ENCODE measurements at regions not wholly inside any gene's neighbourhood (a gene's known extent, or its start where the extent isn't known, plus 50 kb on each side); places are given as distances from the start of the nearest gene placed in this dataset.
A peak's percentile ranks its signal among the peaks of the same experiment; 100 is the strongest.

DNA sequence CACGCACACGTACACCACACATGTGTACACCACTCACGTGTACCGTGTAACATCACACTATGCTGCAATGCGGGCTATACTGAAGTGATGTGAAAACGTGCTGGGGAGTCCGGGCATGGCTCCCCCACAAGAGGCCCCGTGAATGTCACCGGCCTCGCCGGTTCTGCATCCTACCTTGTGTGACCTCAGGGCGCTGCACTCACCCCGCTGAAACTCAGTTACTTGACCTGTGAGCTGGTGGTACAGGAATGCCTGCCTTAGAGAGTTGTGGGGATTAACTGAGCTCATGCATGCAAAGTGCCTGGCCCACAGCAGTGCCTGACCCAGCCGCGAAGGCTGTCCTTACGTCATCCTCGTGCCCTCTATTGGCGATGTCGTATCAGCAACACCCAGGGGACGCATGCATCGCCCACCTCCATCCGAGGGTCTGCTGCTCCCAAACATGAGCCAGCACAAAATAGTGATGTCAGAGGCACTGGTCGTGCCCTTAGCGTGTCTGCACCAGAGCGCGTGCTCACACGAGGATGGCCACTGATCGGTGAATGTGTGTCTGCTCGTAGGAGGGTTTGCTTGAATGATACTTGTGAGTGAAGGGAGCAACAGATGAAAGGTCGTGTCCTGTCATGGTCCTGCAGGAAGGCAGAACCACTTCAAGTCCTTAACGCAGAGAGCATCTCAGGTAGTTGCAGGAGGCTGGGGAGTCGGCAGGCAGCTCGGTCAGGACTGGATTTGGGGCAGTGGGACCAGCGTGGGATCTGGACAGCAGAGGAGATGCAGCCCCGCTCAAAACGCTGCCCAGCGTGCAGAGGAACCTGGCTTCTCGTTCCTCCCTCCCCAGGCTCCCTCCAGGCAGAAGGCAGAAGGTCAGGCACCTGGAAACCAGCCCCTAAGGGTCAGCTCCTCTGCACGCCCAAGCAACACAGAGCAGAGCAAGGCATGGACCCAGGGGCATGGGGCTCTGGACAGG is 126.2 kb upstream of the SPACA7 start:
- H3K27me3 Mint-ChIP-seq = peaks cover 23% of the 10 kb centered on the region
- no peak overlapping the region for H3K27ac Mint-ChIP-seq
- DNase-seq (ENCODE audit: extremely low spot score, unreplicated experiment) = peak; percentile 60
- no peaks in the 10 kb centered on the region for H3K36me3 Mint-ChIP-seq
- no peaks in the 10 kb centered on the region for H3K9me3 Mint-ChIP-seq
- TF ChIP-seq CTCF (conservative IDR thresholded peaks at IDR 0.05) = no peak
- no peak overlapping the region for H3K4me3 Mint-ChIP-seq
- H3K4me1 Mint-ChIP-seq (ENCODE audit: unreplicated experiment) = no peaks in the 10 kb centered on the region

DNA sequence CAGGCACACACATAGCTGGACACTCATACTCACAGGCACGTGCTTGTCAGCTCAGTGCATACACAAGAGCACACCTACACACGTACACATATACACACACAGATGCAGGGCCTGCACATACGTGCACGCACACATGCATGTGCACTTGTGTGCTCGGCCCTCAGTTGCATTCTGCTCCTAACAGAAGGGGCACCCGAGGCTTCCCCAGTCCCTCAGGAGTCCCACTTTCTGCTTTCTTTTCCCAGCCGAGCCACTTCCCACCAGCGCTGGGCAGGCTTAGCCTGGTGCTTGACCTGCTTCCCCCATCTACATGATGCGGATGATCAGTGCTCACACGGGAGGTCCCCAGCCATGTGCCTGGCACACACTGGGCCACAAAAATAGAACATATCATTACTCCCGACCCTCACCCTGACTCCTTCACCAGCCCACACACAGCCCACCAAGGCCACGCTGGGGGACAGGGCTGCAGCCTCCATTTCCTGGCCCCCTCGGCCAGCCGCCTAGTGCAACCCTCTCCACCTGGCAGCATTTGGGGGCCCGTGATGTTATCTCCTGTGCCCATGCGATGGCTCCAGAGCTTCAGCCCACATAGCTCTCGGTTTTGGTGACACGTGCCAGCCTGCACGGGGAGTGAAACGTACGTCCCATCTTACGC is 125.2 kb upstream of the SPACA7 start:
- no peak overlapping the region for H3K27ac Mint-ChIP-seq
- H3K4me3 Mint-ChIP-seq = no peak overlapping the region
- peak; percentile 58 for DNase-seq (ENCODE audit: extremely low spot score, unreplicated experiment)
- no peaks in the 10 kb centered on the region for H3K9me3 Mint-ChIP-seq
- H3K36me3 Mint-ChIP-seq = no peaks in the 10 kb centered on the region
- no peaks in the 10 kb centered on the region for H3K4me1 Mint-ChIP-seq (ENCODE audit: unreplicated experiment)
- peaks cover 26% of the 10 kb centered on the region for H3K27me3 Mint-ChIP-seq
- TF ChIP-seq CTCF (conservative IDR thresholded peaks at IDR 0.05) = no peak

DNA sequence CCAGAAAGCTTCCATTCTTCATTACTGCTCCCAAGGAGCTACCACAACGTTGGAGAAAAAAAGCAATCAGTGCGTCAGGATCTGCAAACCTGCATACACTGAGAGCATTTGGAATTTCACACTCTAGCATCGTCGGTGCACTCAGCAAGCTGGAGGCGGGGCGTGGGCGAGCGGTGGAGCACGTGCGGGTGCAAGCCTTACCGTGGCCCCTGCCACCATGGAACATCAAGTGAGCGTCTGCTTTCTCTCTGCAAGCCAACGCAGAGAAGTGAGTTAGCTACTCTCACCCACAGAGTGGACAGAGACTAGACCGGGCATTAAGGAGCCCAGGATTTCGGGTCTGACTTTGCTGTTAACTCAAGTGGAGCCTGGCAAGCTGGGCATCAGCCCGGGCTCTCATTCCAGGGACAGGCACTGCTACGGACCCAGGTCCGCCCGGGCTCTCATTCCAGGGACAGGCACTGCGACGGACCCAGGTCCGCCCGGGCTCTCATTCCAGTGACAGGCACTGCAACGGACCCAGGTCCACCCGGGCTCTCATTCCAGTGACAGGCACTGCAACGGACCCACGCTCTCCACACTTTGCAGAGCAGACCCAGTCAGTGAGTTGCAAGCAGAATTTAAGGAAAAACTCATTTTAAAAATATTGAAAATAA is 124.1 kb upstream of the SPACA7 start:
- Mint-ChIP-seq H3K9me3 (no peaks in the 10 kb centered on the region), H3K4me1 (ENCODE audit: unreplicated experiment) (no peaks in the 10 kb centered on the region), H3K4me3 (no peak overlapping the region), H3K27ac (no peak overlapping the region), H3K36me3 (no peaks in the 10 kb centered on the region), H3K27me3 (peaks cover 26% of the 10 kb centered on the region)
- no peak for TF ChIP-seq CTCF (conservative IDR thresholded peaks at IDR 0.05)
- DNase-seq (ENCODE audit: extremely low spot score, unreplicated experiment) = peak; percentile 53

GRCh38 chr13:112252804-112253590 is 123.2 kb upstream of the SPACA7 start:
- no peak for DNase-seq (ENCODE audit: extremely low spot score, unreplicated experiment)
- no peaks in the 10 kb centered on the region for H3K9me3 Mint-ChIP-seq
- no peak for TF ChIP-seq CTCF (conservative IDR thresholded peaks at IDR 0.05)
- no peaks in the 10 kb centered on the region for H3K36me3 Mint-ChIP-seq
- H3K27ac Mint-ChIP-seq = no peak overlapping the region
- no peak overlapping the region for H3K4me3 Mint-ChIP-seq
- H3K27me3 Mint-ChIP-seq = peaks cover 26% of the 10 kb centered on the region
- no peaks in the 10 kb centered on the region for H3K4me1 Mint-ChIP-seq (ENCODE audit: unreplicated experiment)

DNA sequence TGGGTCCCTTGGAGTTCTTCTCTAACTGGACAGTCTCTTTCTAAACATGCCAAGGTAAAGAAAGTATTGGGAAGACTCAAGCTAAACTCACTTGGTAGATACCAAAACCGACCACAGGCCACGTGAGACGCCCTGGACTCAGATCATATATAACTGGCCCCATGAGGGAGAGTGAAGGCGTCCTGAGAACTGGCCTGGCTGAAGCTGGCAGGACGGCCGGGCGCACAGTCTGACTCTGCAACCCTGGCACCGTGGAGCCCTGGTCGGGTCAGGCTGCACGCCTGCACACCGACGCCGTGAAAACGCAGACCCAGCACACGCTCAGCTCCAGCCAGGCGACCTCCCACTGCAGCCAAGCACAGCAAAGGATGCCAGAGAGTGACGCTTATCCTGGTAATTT is 122.5 kb upstream of the SPACA7 start:
- Mint-ChIP-seq H3K4me3 (no peak overlapping the region), H3K27me3 (peaks cover 31% of the 10 kb centered on the region)

More for the DNA sequence above, 122.5 kb upstream of the SPACA7 start:
- H3K27ac Mint-ChIP-seq = no peak overlapping the region
- TF ChIP-seq CTCF (conservative IDR thresholded peaks at IDR 0.05) = no peak
- no peak for DNase-seq (ENCODE audit: extremely low spot score, unreplicated experiment)
- no peaks in the 10 kb centered on the region for H3K9me3 Mint-ChIP-seq
- no peaks in the 10 kb centered on the region for H3K4me1 Mint-ChIP-seq (ENCODE audit: unreplicated experiment)
- no peaks in the 10 kb centered on the region for H3K36me3 Mint-ChIP-seq

Data from type B pancreatic cell (in vitro differentiated cells).